Right forelimb (tissue), 1 donor: ENCODE measurements at regions not wholly inside any gene's neighbourhood (a gene's known extent, or its start where the extent isn't known, plus 50 kb on each side); places are given as distances from the start of the nearest gene placed in this dataset.

Experiments
- DNase-seq: peaks from one replicate; pipeline ENCODE4 v3.0.0-alpha.2; 2018

DNA sequence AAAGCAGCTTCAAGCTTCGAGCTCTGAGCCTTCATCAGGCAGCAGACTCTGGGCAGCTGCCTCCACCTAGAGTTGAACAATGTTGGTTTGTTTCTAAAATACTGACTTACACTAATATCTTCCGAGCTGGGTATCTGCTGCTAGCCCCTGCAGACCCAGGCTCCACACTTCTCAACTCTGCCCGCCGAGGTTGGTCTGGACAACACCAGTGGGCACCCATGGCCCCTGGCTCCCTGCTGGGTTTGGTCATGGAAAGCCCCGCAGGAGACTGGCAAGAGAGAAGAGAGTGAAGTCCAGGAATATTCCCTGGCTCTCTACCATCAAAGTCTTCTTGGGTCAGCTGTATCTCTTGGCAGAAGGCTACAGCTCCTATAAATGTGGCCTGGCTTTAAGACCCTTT, 214.2 kb upstream of the TMEM132C start:
- no peak for DNase-seq

DNA sequence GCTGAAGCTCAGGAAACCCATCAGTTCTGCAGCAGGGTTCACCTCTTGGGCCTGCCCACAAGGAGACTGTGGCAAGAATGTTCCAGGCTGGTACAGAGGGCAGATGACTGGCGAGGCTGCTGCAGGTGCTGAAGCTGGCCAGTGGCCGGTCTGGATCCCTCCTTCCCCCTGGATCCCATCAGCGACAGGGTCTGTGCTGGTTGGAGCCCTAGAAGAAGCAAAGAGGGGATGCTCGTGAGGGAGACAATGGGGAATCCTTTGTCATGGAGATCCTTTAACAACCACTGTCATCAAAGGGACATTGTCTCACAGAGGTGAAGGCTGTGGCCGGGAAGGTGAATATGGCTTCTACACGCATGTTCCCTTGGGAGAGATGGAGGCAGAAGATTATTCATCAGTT, 211.4 kb upstream of the TMEM132C start:
- no peak for DNase-seq

DNA sequence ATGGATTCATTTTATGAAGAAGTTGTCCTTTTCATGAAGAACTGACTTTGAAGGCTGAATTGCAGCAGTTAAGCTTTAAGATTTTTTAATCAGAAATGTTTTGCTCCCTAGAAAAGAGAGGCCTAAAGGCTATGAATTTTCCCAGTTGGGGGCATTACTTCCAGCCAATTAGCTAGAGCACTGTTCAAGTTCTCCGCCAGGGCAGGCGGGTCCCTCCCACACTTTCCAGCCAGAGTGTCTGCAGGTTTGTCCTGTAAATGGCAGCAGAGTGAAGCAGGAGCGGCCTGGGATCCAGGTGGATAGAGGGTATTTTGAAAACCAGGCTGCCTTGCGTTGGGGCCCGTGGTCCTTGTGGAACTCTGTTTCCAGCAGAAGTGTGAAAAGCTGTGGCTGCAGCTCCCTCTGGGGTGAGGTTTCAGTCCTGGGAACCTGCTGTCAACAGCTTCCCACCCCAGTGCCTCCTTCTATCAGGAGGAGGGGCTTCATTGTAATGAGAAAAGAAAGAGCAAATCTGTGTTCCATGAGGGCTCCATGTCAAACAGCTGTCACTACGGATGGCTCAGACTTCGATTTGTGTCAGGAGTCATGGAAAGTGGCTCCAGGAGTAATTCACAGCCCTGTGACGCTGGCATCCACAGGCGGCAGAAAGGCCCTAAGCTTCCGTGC, 210.7 kb upstream of the TMEM132C start:
- no peak for DNase-seq

GRCh38 chr12:128057586-128057985, 209.4 kb upstream of the TMEM132C start:
- DNase-seq, result no peak

GRCh38 chr12:128059621-128060370, 207.2 kb upstream of the TMEM132C start:
- DNase-seq, result no peak

DNA sequence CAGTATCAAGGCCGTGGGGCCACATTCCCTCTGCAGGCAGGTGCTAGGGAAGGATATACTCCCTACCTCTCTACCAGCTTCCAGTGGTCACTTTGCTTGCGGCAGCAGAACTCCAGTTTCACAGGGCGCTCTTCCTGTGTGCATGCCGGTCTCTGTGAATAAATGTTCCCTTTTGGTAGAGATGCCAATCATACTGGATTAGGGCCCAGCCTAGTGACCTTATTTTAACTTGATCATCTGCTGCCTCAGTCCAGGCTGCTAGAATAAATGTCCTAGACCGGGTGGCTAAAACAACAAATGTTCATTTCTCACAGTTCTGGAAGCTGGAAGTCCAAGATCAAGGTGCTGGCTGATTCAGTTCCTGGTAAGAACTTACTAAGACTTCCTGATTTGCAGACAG, 198.8 kb upstream of the TMEM132C start:
- no peak for DNase-seq

DNA sequence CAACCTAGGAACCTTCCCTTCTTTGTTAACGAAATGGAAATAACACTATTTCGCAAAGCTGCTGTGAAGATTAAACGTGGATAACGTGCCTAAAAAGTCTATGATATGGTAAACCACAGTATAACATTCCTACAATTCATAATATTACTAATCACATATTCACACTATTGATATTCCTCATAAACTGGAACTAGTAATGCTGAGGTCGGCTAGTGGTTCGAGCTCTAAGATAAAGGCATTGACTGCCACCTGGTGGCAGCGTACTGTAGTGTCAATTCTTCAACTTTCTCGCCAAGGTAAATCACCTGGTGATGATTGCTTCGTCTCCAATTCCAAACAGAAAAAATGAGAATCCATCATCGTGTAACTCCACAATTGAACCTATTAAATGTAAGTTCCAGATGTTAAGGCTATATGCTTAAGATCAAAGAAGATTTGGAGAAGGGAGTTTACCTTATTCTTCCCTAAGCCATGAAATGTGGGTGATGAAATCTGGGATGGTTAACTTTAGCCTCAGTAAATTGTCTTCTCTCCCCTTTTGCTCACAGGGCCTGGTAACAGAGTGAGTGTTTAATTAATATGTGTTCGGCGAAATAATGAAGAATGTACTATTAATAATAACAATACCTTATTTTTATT, 197.5 kb upstream of the TMEM132C start:
- DNase-seq, result no peak

DNA sequence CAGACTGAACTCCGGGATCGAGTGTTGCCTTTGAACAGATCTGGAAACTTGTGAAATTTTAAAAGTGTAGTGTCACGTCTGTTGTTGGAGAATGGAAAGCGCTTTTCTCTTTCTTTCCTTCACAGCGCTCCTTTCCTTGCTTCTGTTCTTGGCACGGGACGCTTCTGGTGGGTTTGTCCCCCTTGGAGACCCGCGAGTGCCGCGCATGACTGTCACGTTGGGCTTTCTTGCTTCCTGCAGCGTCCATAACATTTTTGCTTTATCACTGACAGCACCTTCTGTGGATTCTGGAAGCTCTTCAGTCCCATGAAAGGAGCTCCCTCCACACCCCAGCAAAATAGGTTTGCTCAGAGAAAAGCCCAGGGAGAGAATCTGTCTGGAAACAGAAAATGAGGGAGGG, 193.0 kb upstream of the TMEM132C start:
- no peak for DNase-seq

DNA sequence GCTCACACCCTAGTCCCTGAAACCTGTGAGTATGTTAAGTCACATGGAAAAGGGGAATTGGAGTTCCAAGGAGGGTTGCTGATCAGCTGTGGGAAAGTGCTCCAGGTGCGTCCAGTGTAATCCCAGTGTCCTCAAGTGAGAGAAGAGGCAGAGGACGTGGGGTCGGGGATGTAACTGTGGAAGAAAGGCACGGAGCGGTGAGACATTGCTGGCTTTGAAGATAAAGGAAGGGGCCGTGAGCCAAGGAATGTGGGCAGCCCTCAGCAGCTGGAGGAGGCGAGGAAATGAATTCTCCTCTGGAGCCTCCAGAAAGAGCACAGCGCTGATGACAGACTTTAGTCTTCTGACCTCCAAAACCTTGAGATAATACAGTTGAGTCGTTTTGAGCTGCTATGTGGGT, 191.6 kb upstream of the TMEM132C start:
- no peak for DNase-seq

DNA sequence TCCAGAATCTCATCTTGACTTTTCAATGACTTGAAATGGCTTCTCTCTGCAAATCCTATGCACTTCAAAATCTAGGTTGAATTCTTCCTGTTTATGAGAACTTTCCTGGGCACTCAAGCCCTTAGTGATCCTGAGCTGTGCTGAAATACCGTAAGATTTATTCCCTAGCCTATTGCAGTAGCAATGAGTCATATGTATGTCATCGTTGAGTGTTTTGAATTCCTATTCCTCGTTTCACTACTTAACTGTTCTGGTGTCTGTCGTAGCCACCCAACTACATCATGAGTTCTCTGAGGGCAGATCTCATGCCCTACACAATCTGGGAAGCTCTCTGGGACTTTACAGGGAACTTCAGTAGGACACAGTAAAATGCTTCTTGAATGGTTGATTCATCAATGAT, 190.8 kb upstream of the TMEM132C start:
- DNase-seq, result no peak

DNA sequence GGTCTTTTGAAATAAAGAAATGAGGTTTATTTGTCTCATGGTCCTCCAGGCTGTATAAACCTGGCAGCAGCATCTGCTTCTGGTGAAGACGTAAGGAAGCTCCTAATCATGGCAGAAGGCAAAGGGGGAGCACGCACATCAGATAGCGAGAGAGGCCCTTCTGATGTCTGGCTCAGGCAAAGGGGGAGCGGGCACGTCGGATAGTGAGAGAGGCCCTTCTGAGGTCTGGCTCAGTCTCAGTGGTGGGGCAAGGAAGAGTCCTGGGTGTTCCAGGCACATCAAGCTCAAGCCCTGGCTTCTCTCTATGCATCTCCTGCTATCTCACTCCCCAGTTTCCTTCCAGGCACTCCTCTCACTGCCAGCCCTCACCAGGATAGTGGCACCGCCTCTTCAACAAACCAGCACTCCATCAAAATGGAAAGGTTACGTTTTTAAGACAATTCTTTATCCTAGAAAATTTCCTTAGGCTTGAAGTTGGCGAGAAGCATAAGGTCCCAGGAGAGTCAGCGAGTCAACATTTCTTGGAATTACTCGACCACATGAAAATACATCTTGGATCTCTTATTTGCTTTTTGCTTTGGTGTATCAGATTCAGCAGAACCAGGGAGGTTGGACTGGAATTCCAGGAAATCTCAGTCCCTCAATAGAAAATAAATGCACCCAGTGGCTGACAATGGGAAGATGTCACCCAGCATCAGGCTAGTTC, 189.6 kb upstream of the TMEM132C start:
- no peak for DNase-seq

DNA sequence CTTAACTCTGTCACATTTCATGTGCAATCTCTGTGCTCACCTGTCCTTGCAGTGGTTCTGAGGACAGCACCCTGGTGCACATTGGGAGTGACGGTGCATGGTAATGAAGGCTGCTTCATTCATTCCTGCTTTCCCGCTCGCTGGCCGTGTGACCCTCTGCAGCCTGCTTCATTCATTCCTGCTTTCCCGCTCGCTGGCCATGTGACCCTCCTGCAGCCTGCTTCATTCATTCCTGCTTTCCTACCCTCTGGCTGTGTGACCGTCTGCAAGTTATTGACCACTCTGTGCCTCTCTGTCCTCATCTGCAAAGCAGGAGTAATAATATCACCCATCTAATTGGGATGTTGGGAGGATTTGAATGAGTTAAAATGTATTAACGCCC, 189.1 kb upstream of the TMEM132C start:
- no peak for DNase-seq

GRCh38 chr12:128078301-128078971, 188.5 kb upstream of the TMEM132C start:
- DNase-seq, result no peak

DNA sequence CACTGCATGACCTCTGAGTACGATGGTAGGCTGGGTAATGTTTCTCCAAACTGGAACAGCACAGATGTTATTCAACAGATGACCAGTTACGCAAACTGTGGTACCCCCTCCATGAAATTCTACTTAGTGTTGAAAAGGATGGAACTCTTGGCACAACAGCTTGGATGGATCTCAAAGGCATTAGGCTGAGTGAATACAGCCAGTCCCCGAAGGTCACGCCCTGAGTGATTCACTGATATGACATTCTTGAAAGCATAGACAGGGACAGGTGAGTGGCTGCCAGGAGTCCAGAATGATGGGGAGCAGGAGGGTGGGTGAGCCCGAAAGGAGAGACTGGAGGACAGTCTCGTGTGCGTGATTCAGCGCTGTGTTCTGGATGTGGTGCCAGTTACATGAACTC, 187.5 kb upstream of the TMEM132C start:
- no peak for DNase-seq

- DNase-seq, result no peak
These were observed 183.7 kb upstream of the TMEM132C start for GRCh38 chr12:128083132-128083729.

- no peak for DNase-seq
These were observed 178.0 kb upstream of the TMEM132C start for GRCh38 chr12:128088926-128089325.

DNA sequence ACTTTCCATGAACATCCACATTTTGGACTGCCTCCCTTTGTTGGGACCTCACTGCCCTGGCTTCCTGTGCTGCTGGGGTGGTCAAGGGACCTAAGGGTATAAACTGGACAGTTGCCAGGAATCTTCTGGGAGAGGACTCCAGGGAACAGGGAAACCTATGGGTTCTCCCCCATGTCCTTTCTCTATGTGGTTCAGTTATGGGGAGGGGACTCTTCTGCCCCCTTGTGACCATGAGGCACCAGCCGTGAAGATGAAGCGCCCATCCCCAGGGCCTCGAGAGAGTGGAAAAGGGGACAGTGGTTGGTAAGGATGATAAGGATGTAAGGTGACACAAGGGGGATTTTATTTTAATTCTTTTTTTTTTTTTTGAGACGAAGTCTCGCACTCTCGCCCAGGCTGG, 177.0 kb upstream of the TMEM132C start:
- DNase-seq, result no peak

GRCh38 chr12:128091101-128091720, 175.8 kb upstream of the TMEM132C start:
- no peak for DNase-seq

GRCh38 chr12:128091951-128092382, 175.0 kb upstream of the TMEM132C start:
- no peak for DNase-seq

DNA sequence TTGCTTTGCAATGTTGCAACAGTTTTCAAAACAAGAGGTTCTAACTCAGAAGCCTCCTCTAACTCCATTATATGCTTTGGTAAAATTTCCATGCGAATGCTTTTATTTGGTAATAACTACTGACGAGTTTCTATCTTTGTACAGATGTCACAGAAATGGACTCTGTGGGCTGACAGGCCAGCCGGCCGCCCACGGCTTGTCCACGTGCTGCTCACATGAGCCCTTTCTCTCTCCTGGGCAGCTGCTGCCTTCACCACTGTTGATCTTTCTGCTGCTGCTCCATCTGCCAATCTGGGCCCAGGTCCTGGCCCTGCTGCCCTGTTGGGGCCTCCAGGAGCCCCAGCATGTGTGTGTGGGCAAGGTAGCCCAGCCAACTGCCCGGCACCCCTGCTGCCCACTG, 168.2 kb upstream of the TMEM132C start:
- no peak for DNase-seq

- no peak for DNase-seq
These were observed 163.8 kb upstream of the TMEM132C start for GRCh38 chr12:128103152-128103551.

DNA sequence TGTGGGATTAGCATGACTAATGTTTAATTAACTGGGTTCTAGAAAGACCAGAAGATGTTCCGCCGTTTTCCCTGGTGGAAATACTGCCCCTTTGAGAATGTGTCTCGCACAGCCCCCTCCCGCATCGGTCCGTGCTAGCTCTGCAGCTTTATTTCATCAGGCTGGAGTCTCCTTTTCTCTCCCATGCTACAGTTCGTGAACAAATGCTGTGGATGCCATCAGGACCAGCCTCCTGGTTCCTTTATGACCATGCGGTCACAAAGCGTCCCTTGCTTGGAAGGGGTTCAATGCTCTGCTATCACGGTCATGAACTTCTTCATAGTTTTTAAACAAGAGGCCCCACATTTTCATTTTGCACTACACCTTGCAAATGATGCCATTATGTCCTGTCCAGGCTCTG, 157.7 kb upstream of the TMEM132C start:
- DNase-seq, result no peak
